ENCODE measurements at regions not wholly inside any gene's neighbourhood (a gene's known extent, or its start where the extent isn't known, plus 50 kb on each side); places are given as distances from the start of the nearest gene placed in this dataset.

DNA sequence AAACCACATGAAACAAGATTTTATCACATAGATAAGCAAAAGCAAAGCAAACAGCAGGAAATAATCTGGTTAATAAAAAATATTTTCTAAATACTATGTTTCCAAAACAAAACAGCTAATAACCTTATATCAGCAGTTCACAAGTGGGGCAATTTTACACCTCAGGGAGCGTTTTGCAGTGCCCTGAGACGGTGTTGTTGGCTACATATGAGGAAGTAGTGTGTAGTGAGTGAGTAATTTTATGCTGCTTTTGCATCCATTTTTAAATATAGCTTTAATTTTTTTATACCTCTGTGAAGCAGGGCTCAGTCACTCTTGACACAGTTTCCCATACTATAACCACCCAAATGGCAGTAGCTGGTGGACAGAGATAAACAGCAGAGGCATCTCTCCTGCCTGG lies 438.5 kb upstream of the B3GAT1 start:
- DNase-seq (ENCODE audit: low read depth in 2 of 2), result no peak
- H3K27me3 ChIP-seq (ENCODE audit: control insufficient read depth, insufficient read depth, low read length), result no peaks in the 10 kb centered on the region
- no peaks in the 10 kb centered on the region for H3K79me2 ChIP-seq (ENCODE audit: control insufficient read depth, insufficient read depth, low read length)
- H2AFZ ChIP-seq (ENCODE audit: low read length), result no peak overlapping the region
- no peak for TF ChIP-seq CTCF (conservative IDR thresholded peaks at IDR 0.05 in 1 of 2, IDR thresholded peaks at IDR 0.05 in 1 of 2; ENCODE audit: low read depth in 1 of 2, low read length in 2 of 2)
- TF ChIP-seq EZH2 (IDR thresholded peaks at IDR 0.05; ENCODE audit: low read length, missing control alignments), result no peak
- no peaks in the 10 kb centered on the region for H4K20me1 ChIP-seq (ENCODE audit: control insufficient read depth, extremely low read depth, insufficient read depth, low read length)
- H3K4me2 ChIP-seq (ENCODE audit: extremely low read depth, insufficient read depth, low read length), result no peak overlapping the region
- no peaks in the 10 kb centered on the region for H3K36me3 ChIP-seq (ENCODE audit: control insufficient read depth, insufficient read depth, low read length)
- H3K4me1 ChIP-seq (ENCODE audit: control insufficient read depth, extremely low read depth, insufficient read depth, low read length), result no peaks in the 10 kb centered on the region
- no peak overlapping the region for H3K4me3 ChIP-seq (replicated peaks in 1 of 4; ENCODE audit: control extremely low read depth in 1 of 4, insufficient read depth in 1 of 4, low read depth in 3 of 4, low read length in 4 of 4)
- H3K27ac ChIP-seq (ENCODE audit: insufficient read depth, low read length), result no peak overlapping the region
- no peaks in the 10 kb centered on the region for H3K9me3 ChIP-seq (ENCODE audit: control insufficient read depth, insufficient read depth, low read depth, low read length)
- no peak overlapping the region for H3K9ac ChIP-seq (ENCODE audit: insufficient read depth, low read length)

DNA sequence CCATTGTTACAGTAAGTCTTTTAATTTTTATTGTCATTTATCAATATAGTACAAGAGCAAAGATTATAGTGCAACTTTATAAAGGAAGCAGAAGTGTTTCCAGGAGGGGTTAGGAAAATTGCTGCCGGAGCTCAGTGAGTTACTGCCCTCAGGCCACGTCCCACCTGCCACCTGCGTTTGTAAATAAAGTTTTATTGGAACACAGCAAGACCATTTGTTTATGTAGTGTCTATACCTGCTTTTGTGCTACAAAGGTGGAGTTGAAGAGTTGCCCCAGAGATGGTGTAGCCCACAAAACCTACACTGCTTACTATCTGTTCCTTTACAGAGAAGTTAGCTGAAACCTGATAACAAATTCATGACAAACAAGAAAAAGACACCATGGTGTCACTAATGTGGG lies 437.8 kb upstream of the B3GAT1 start:
- no peak overlapping the region for H3K4me2 ChIP-seq (ENCODE audit: extremely low read depth, insufficient read depth, low read length)
- H3K9me3 ChIP-seq (ENCODE audit: control insufficient read depth, insufficient read depth, low read depth, low read length), result no peaks in the 10 kb centered on the region
- H4K20me1 ChIP-seq (ENCODE audit: control insufficient read depth, extremely low read depth, insufficient read depth, low read length), result no peaks in the 10 kb centered on the region
- H2AFZ ChIP-seq (ENCODE audit: low read length), result no peak overlapping the region
- no peaks in the 10 kb centered on the region for H3K79me2 ChIP-seq (ENCODE audit: control insufficient read depth, insufficient read depth, low read length)
- no peak overlapping the region for H3K4me3 ChIP-seq (replicated peaks in 1 of 4; ENCODE audit: control extremely low read depth in 1 of 4, insufficient read depth in 1 of 4, low read depth in 3 of 4, low read length in 4 of 4)
- no peaks in the 10 kb centered on the region for H3K27me3 ChIP-seq (ENCODE audit: control insufficient read depth, insufficient read depth, low read length)
- H3K4me1 ChIP-seq (ENCODE audit: control insufficient read depth, extremely low read depth, insufficient read depth, low read length), result no peaks in the 10 kb centered on the region
- no peak overlapping the region for H3K9ac ChIP-seq (ENCODE audit: insufficient read depth, low read length)
- no peaks in the 10 kb centered on the region for H3K36me3 ChIP-seq (ENCODE audit: control insufficient read depth, insufficient read depth, low read length)
- no peak overlapping the region for H3K27ac ChIP-seq (ENCODE audit: insufficient read depth, low read length)
- DNase-seq (ENCODE audit: low read depth in 2 of 2), result no peak
- TF ChIP-seq CTCF (conservative IDR thresholded peaks at IDR 0.05 in 1 of 2, IDR thresholded peaks at IDR 0.05 in 1 of 2; ENCODE audit: low read depth in 1 of 2, low read length in 2 of 2) (no peak), EZH2 (IDR thresholded peaks at IDR 0.05; ENCODE audit: low read length, missing control alignments) (no peak)

DNA sequence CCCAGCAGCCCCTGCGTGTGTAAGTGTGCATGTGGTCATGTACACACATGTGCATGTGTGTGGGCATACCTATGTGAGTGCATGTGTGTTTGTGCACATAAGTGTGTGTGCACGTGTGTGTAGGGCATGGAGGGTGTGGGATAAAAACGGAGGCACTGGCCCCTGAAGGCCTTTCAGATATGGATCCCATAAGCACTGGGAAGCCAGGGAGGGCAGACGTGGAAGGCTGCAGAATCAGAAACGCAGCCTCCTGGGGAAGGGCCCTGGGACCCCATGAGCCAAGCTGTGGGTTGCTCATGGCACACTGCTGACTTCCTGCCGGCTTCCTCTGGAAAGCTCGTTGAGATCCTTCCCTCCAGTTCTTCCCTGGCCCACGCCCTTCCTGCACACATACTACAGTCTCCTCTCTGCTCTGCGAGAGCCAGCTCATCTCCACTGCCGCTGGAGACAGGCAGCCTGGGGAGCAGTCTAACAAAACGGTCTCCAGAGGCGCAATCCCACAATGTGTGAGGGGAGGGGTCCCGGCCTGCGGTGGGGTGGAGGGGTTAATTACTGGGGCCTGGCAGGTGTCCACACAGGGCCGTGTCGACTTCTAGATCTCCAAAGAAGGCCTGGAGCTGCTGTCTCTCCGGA lies 435.2 kb upstream of the B3GAT1 start:
- DNase-seq (ENCODE audit: low read depth in 2 of 2), result no peak
- Histone ChIP-seq H3K4me3 (replicated peaks in 1 of 4; ENCODE audit: control extremely low read depth in 1 of 4, insufficient read depth in 1 of 4, low read depth in 3 of 4, low read length in 4 of 4) (no peak overlapping the region), H3K79me2 (ENCODE audit: control insufficient read depth, insufficient read depth, low read length) (no peaks in the 10 kb centered on the region), H3K27ac (ENCODE audit: insufficient read depth, low read length) (no peak overlapping the region), H3K36me3 (ENCODE audit: control insufficient read depth, insufficient read depth, low read length) (no peaks in the 10 kb centered on the region), H2AFZ (ENCODE audit: low read length) (no peak overlapping the region), H3K27me3 (ENCODE audit: control insufficient read depth, insufficient read depth, low read length) (no peaks in the 10 kb centered on the region), H3K9ac (ENCODE audit: insufficient read depth, low read length) (no peak overlapping the region), H3K4me2 (ENCODE audit: extremely low read depth, insufficient read depth, low read length) (no peak overlapping the region), H3K9me3 (ENCODE audit: control insufficient read depth, insufficient read depth, low read depth, low read length) (no peaks in the 10 kb centered on the region), H4K20me1 (ENCODE audit: control insufficient read depth, extremely low read depth, insufficient read depth, low read length) (no peaks in the 10 kb centered on the region), H3K4me1 (ENCODE audit: control insufficient read depth, extremely low read depth, insufficient read depth, low read length) (no peaks in the 10 kb centered on the region)
- no peak for TF ChIP-seq CTCF (conservative IDR thresholded peaks at IDR 0.05 in 1 of 2, IDR thresholded peaks at IDR 0.05 in 1 of 2; ENCODE audit: low read depth in 1 of 2, low read length in 2 of 2)
- TF ChIP-seq EZH2 (IDR thresholded peaks at IDR 0.05; ENCODE audit: low read length, missing control alignments), result no peak
